NB4 (cell line): ENCODE measurements at regions not wholly inside any gene's neighbourhood (a gene's known extent, or its start where the extent isn't known, plus 50 kb on each side); places are given as distances from the start of the nearest gene placed in this dataset.

Experiments used
- POLR2A ChIP-seq: IDR thresholded peaks from 2 replicates; pipeline ENCODE4 v1.6.1; 2011; ENCODE audit warnings: mild to moderate bottlenecking; ENCODE audit not compliant: insufficient read length; ENCODE audit errors: extremely low read depth
- TF ChIP-seq, protein P1 (sequence below): IDR thresholded peaks from one replicate; pipeline ENCODE4 v1.5.1; 2012; ENCODE audit warnings: low read depth, low read length

GRCh38 chr17:71966459-71967313 lies 154.1 kb upstream of the SOX9 start:
- TF ChIP-seq, protein P1, sequence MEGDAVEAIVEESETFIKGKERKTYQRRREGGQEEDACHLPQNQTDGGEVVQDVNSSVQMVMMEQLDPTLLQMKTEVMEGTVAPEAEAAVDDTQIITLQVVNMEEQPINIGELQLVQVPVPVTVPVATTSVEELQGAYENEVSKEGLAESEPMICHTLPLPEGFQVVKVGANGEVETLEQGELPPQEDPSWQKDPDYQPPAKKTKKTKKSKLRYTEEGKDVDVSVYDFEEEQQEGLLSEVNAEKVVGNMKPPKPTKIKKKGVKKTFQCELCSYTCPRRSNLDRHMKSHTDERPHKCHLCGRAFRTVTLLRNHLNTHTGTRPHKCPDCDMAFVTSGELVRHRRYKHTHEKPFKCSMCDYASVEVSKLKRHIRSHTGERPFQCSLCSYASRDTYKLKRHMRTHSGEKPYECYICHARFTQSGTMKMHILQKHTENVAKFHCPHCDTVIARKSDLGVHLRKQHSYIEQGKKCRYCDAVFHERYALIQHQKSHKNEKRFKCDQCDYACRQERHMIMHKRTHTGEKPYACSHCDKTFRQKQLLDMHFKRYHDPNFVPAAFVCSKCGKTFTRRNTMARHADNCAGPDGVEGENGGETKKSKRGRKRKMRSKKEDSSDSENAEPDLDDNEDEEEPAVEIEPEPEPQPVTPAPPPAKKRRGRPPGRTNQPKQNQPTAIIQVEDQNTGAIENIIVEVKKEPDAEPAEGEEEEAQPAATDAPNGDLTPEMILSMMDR: no peak
- TF ChIP-seq POLR2A: no peak
